Heart left ventricle (tissue), 16 donors: ENCODE measurements at regions not wholly inside any gene's neighbourhood (a gene's known extent, or its start where the extent isn't known, plus 50 kb on each side); places are given as distances from the start of the nearest gene placed in this dataset.

Experiments
- ATAC-seq, 4 donors: fragments of 200-7000 bp; cut with Tn5 transposase; one replicate each; pipeline ENCODE4 v1.9.1; 2020 to 2022; ENCODE audit warnings: moderate library complexity in 4 of 4, mild to moderate bottlenecking in 3 of 4, moderate number of reproducible peaks in 1 of 4
- DNase-seq, 5 donors: peaks; one replicate each; pipeline ENCODE4 v3.0.0-alpha.2; 2020
- H3K27ac ChIP-seq, 12 donors: fragments of 200-600 bp; sonication (generic) in 4 of 12; one replicate each; pipeline versions ENCODE4 v1.5.0 to v1.8.0; 2016 to 2022; ENCODE audit warnings: mild to moderate bottlenecking in 2 of 12
- H3K27me3 ChIP-seq, 9 donors: fragments of 200-600 bp; sonication (generic) in 2 of 9; one replicate each; pipeline versions ENCODE4 v1.5.1 to v1.8.0; 2016 to 2022; ENCODE audit warnings: mild to moderate bottlenecking in 3 of 9
- H3K36me3 ChIP-seq, 9 donors: fragments of 200-600 bp; sonication (generic) in 2 of 9; one replicate each; pipeline versions ENCODE4 v1.5.0 to v1.8.0; 2018 to 2022; ENCODE audit warnings: mild to moderate bottlenecking in 2 of 9
- H3K4me1 ChIP-seq, 12 donors: fragments of 200-600 bp; sonication (generic) in 4 of 12; one replicate each; pipeline versions ENCODE4 v1.5.0 to v1.8.0; 2016 to 2022; ENCODE audit warnings: mild to moderate bottlenecking in 3 of 12
- H3K4me3 ChIP-seq, 12 donors: fragments of 200-600 bp; sonication (generic) in 4 of 12; one replicate each; pipeline versions ENCODE4 v1.5.0 to v1.8.0; 2017 to 2022; ENCODE audit warnings: mild to moderate bottlenecking in 9 of 12, moderate library complexity in 4 of 12
- H3K9me3 ChIP-seq, 12 donors: fragments of 200-600 bp; sonication (generic) in 4 of 12; one replicate each; pipeline versions ENCODE4 v1.5.0 to v1.8.0; 2016 to 2022; ENCODE audit warnings: mild to moderate bottlenecking in 1 of 12
- POLR2A ChIP-seq, 2 donors: fragments of 450-650 bp; IDR thresholded peaks; one replicate each; pipeline ENCODE4 v1.6.1; 2017; ENCODE audit warnings: antibody characterized with exemption in 2 of 2, mild to moderate bottlenecking in 2 of 2, moderate library complexity in 2 of 2
- WGBS, 4 donors: extraction: QIAGEN DNeasy Blood & Tissue Kit in 2 of 4; methylation state at CpG; one replicate each; pipeline versions ENCODE4 v1.1.5 to v1.1.7; 2013 to 2018; 5-methylcytosine and 5-hydroxymethylcytosine counted together
- intact Hi-C, 10 donors: fragments of 100-400 bp; cut with DNase I; formaldehyde crosslinking; loops; one replicate each; pipeline versions ENCODE4 v1.11.1 to v1.14.2; 2022
- TF ChIP-seq, protein P1 (sequence below), 12 donors: fragments of 200-600 bp; sonication (generic) in 4 of 12; IDR thresholded peaks; one replicate each; pipeline versions ENCODE4 v1.5.0 to v1.8.0; 2018 to 2022; ENCODE audit warnings: antibody characterized with exemption in 12 of 12, mild to moderate bottlenecking in 5 of 12
- donor health status: ischemic (EF 13 %, LVEDD 7.1; RV severe dilation, severe dysfunction).
- donor health status: healthy with polysubstance abuse.
- donor health status: DM: no; HTN: yes; CAD: no.
- donor health status: DM: no; HTN: no; CAD: no.
- donor health status: ischemic (EF 25% LVEDD 6.9; RV normal size, moderate dysfunction).
- donor health status: ischemic (EF 25% LVEDD 5.7; RV mildly dilated, moderate dysfunction).
- donor health status: healthy.
- donor health status: DM: yes; HTN: yes; CAD: no.
- donor health status: ischemic (EF 35%, LVEDD 5.7; RV mildly dilated, moderate dysfunction).
- donor health status: nonischemic (EF 11% LVEDD 7.7; RV severe dilation, severe dysfunction).
- donor health status: DM: yes; HTN: yes; CAD: no.
- donor health status: PGD.
- donor health status: ischemic (EF 29% LVEDD 5.4; RV normal size, mild dysfunction).
- donor health status: nonischemic (EF 23%, LVEDD 6.1; RV moderate dilation, normal function).

DNA sequence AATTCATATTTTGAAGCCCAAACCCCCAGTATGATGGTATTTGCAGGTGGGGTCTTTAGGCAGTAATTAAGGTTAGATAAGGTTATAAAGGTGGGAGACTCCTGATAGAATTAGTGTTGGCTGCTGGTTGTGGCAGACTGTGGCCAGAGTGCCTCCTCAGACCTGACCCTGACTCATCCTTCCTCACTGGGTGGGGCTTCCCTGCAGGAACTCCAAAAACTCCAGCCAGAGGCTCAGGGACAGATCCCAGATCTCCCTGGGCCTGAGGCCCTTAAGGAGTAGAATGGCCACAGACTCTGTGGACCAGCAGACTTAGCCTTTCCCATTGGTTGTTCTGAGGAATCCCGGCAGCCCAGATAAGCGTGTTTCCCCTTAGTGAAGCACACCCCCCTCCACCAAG is 463.0 kb upstream of the CPEB2 start:
- no peaks in the 10 kb centered on the region for H3K27me3 ChIP-seq
- no peak overlapping the region for H3K4me3 ChIP-seq
- ATAC-seq (no peak), DNase-seq (no peak)
- no peaks in the 10 kb centered on the region for H3K36me3 ChIP-seq
- H3K27ac ChIP-seq: no peak overlapping the region
- WGBS, 4 donors: 86 to 100% (median 89%) methylated on average over 1 to 2 of the region's 2 CpGs
- peaks cover 0 to 10% (median 0%) of the 10 kb centered on the region in 12 donors for H3K9me3 ChIP-seq
- TF ChIP-seq, protein P1, sequence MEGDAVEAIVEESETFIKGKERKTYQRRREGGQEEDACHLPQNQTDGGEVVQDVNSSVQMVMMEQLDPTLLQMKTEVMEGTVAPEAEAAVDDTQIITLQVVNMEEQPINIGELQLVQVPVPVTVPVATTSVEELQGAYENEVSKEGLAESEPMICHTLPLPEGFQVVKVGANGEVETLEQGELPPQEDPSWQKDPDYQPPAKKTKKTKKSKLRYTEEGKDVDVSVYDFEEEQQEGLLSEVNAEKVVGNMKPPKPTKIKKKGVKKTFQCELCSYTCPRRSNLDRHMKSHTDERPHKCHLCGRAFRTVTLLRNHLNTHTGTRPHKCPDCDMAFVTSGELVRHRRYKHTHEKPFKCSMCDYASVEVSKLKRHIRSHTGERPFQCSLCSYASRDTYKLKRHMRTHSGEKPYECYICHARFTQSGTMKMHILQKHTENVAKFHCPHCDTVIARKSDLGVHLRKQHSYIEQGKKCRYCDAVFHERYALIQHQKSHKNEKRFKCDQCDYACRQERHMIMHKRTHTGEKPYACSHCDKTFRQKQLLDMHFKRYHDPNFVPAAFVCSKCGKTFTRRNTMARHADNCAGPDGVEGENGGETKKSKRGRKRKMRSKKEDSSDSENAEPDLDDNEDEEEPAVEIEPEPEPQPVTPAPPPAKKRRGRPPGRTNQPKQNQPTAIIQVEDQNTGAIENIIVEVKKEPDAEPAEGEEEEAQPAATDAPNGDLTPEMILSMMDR (IDR thresholded peaks at IDR 0.05): no peak
- TF ChIP-seq POLR2A (IDR thresholded peaks at IDR 0.05): no peak
- no peaks in the 10 kb centered on the region for H3K4me1 ChIP-seq
- intact Hi-C loops: no loop called here

DNA sequence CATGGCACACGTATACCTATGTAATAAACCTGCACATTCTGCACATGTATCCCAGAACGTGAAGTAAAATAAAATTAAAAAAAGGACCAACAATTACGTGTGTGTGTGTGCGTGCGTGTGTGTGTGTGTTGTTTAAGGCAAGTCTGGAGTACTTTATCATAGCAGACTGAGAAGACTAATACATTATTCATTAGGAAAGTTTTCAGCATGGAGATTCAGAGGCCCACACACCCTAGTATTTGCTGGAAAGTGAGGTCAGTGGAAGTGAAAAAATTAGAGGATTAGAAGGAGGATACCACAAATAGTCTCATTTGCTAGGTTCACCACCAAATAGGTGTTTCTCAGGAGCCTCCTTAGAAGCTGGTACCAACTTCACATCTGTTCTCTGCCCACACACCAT is 457.1 kb upstream of the CPEB2 start:
- peaks cover 0 to 18% (median 0%) of the 10 kb centered on the region in 12 donors for H3K9me3 ChIP-seq
- no peak for DNase-seq

DNA sequence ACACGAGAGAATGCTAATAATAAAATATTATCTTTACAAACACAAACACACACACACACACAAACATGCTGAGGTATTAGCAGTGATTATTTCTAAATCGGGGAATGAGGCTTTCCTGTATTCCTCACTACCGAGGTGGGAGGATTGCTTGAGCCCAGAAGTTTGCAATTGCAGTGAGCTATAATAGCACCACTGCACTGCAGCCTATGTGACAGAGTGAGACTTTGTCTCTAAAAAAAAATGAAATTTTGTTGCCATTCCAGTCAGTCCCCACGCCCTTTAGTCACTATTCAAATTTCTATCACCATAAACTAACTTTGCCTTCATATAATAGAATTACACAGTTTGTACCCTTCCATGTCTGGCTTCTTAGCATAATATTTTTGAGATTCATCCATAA is 456.5 kb upstream of the CPEB2 start:
- 70 to 77% (median 74%) methylated on average over 4 of the region's 4 CpGs for WGBS, 4 donors
- ATAC-seq (no peak), DNase-seq (no peak)
- H3K27me3 ChIP-seq: no peaks in the 10 kb centered on the region
- intact Hi-C loops: no loop called here
- no peak overlapping the region for H3K4me3 ChIP-seq
- H3K9me3 ChIP-seq: peaks cover 0 to 18% (median 0%) of the 10 kb centered on the region in 12 donors
- TF ChIP-seq POLR2A (IDR thresholded peaks at IDR 0.05): no peak
- TF ChIP-seq, protein P1 (IDR thresholded peaks at IDR 0.05): no peak
- H3K36me3 ChIP-seq: no peaks in the 10 kb centered on the region
- no peak overlapping the region for H3K27ac ChIP-seq
- no peaks in the 10 kb centered on the region for H3K4me1 ChIP-seq

More for the DNA sequence above, 457.1 kb upstream of the CPEB2 start:
- no peaks in the 10 kb centered on the region for H3K36me3 ChIP-seq
- 90 to 95% (median 93%) methylated on average over 5 of the region's 5 CpGs for WGBS, 4 donors
- no peaks in the 10 kb centered on the region for H3K4me1 ChIP-seq
- no peak overlapping the region for H3K4me3 ChIP-seq
- no peak for TF ChIP-seq POLR2A (IDR thresholded peaks at IDR 0.05)
- TF ChIP-seq, protein P1 (IDR thresholded peaks at IDR 0.05): no peak
- H3K27me3 ChIP-seq: no peaks in the 10 kb centered on the region
- intact Hi-C loops: no loop called here
- no peak for ATAC-seq
- H3K27ac ChIP-seq: no peak overlapping the region

DNA sequence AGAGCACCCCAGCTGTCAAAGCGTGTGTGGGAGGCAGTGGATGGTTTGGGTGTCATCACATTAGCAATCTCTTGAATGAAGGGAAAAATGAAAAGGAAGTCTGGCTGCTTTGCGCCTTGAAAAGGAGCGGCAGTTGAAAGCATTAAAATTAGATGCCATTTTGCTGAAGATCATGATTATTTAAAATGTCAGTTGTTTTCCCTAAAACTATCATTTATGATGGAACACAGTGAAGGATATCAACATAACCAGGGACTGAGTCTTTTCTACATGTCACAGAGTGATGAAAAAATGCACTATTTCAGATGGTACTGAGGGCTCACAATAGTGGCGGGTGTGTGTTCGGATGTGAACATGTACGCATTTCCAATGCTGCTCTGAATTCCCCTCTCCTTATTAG is 450.2 kb upstream of the CPEB2 start:
- Histone ChIP-seq H3K27ac (no peak overlapping the region), H3K27me3 (no peaks in the 10 kb centered on the region), H3K4me3 (no peak overlapping the region), H3K9me3 (peaks cover 0 to 8% (median 0%) of the 10 kb centered on the region in 12 donors), H3K4me1 (no peaks in the 10 kb centered on the region), H3K36me3 (no peaks in the 10 kb centered on the region)
- ATAC-seq (no peak), DNase-seq (no peak)
- TF ChIP-seq, protein P1 (IDR thresholded peaks at IDR 0.05): no peak
- TF ChIP-seq POLR2A (IDR thresholded peaks at IDR 0.05): no peak
- WGBS, 4 donors: 88 to 90% (median 88%) methylated on average over 6 of the region's 6 CpGs
- intact Hi-C loops: no loop called here
